ENCODE measurements at regions not wholly inside any gene's neighbourhood (a gene's known extent, or its start where the extent isn't known, plus 50 kb on each side); places are given as distances from the start of the nearest gene placed in this dataset.
"Not testable (repeated sequence)": the region's sequence is repeated elsewhere in the genome, so short reads cannot be mapped to it uniquely, and the experiment has no call there.

DNA sequence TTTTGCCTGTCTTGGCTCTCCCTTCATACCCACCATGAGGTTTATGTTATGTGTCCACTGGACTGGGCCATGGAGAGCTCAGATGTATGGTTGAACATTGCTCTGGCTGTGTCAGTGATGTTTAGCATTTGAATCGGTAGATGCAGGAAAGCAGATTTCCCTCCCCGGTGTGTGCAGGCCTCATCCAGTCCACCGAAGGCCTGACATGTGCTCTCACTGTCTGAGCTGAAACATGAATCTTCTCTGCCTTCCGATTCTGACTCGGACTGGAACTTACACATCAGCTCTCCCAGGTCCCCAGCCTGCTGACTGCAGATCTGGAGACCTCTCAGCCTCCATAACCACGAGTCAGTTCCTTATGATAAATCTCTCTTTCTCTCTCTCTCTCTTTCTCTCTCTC is 72.4 kb upstream of the SLC66A3 start (continued):
- TF ChIP-seq BHLHE40 (IDR thresholded peaks at IDR 0.05; ENCODE audit: low read depth, low read length): no peak
- no peak for TF ChIP-seq FOS (IDR thresholded peaks at IDR 0.05; ENCODE audit: low read depth, low read length)
- TF ChIP-seq RFX5 (IDR thresholded peaks at IDR 0.05; ENCODE audit: low read depth, low read length): no peak

DNA sequence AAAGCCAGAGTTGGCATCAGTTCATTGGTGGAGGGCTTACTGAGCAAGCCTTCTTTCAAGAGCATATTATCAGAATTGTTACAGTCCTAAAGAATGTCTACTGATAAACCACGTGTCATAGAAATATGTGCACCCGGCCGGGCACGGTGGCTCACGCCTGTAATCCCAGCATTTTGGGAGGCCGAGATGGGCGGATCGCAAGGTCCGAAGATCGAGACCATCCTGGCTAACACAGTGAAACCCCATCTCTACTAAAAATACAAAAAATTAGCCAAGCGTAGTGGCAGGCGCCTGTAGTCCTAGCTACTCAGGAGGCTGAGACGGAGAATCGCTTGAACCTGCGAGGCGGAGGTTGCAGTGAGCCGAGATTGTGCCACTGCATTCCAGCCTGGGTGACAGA is 66.4 kb upstream of the SLC66A3 start:
- BruUV-seq (replicated peaks); in situ Hi-C loops (cut with MboI; ENCODE audit: low sequenced_read_pairs); H2AK5ac ChIP-seq (ENCODE audit: low read depth, low read length); H3K9me1 ChIP-seq (ENCODE audit: insufficient read depth, low read length); H2AFZ ChIP-seq (replicated peaks; ENCODE audit: low read length, poor library complexity); DNase-seq; H3K9ac ChIP-seq (ENCODE audit: low read depth, low read length); H3K27ac ChIP-seq (ENCODE audit: insufficient read depth, low read length); H2BK5ac ChIP-seq (ENCODE audit: low read depth, low read length, poor library complexity, severe bottlenecking); H3K36me3 ChIP-seq (ENCODE audit: control insufficient read depth, insufficient read depth, low read length); H3K4me2 ChIP-seq (ENCODE audit: low read depth, low read length); H3K27me3 ChIP-seq (ENCODE audit: control insufficient read depth, insufficient read depth, low read length); POLR2A ChIA-PET (ENCODE audit: unreplicated experiment); H3K14ac ChIP-seq (replicated peaks; ENCODE audit: low read depth, low read length); H3K56ac ChIP-seq (ENCODE audit: extremely low read depth, insufficient read depth, low read length); H4K8ac ChIP-seq (ENCODE audit: low read depth in 2 of 2, low read length in 2 of 2); H2AK9ac ChIP-seq (replicated peaks; ENCODE audit: low read depth, low read length, poor library complexity); CTCF ChIA-PET; H3K18ac ChIP-seq (ENCODE audit: low read depth, low read length); H2BK20ac ChIP-seq (ENCODE audit: low read depth, low read length); H3K23ac ChIP-seq (ENCODE audit: low read depth, low read length); intact Hi-C loops (cut with micrococcal nuclease); H3K4me1 ChIP-seq (ENCODE audit: control insufficient read depth, insufficient read depth, low read length); H3K79me1 ChIP-seq (ENCODE audit: low read depth in 1 of 2, low read length in 2 of 2); H3K4me3 ChIP-seq (ENCODE audit: insufficient read depth, low read depth, low read length); H4K91ac ChIP-seq (ENCODE audit: insufficient read depth, low read depth, low read length); H2BK15ac ChIP-seq (ENCODE audit: low read depth, low read length); H3K4ac ChIP-seq (ENCODE audit: low read depth, low read length); H4K5ac ChIP-seq (ENCODE audit: low read depth, low read length); H3K9me3 ChIP-seq (ENCODE audit: control insufficient read depth, insufficient read depth, low read length); H4K20me1 ChIP-seq (ENCODE audit: insufficient read depth, low read length); H2BK120ac ChIP-seq (ENCODE audit: low read depth, low read length); ATAC-seq (ENCODE audit: low read depth); dilution Hi-C loops (cut with HindIII; ENCODE audit: low sequenced_read_pairs, unreplicated experiment): not testable (repeated sequence)
- WGBS, 2 experiments (ENCODE audit: extremely low coverage in 2 of 2, insufficient read length in 1 of 2): 90% methylated on average over 4 of the region's 17 CpGs; no CpG with 5 or more reads in 1 of the 2 experiments
